ENCODE measurements at regions not wholly inside any gene's neighbourhood (a gene's known extent, or its start where the extent isn't known, plus 50 kb on each side); places are given as distances from the start of the nearest gene placed in this dataset.
A peak's percentile ranks its signal among the peaks of the same experiment; 100 is the strongest.

GRCh38 chr13:74210693-74211393 lies 76.6 kb upstream of the KLF12 start:
- peak; percentile 22 for DNase-seq

- no peak for DNase-seq
Observed at GRCh38 chr13:74206855-74207254, 72.7 kb upstream of the KLF12 start.

- no peak for DNase-seq
Observed at GRCh38 chr13:74206061-74206561, 71.9 kb upstream of the KLF12 start.

- no peak for DNase-seq
Observed at GRCh38 chr13:74205313-74205690, 71.1 kb upstream of the KLF12 start.

- no peak for DNase-seq
Observed at GRCh38 chr13:74204602-74205312, 70.6 kb upstream of the KLF12 start.

- no peak for DNase-seq
Observed at GRCh38 chr13:74203576-74203975, 69.4 kb upstream of the KLF12 start.

- no peak for DNase-seq
Observed at GRCh38 chr13:74202129-74202813, 68.1 kb upstream of the KLF12 start.

- no peak for DNase-seq
Observed at GRCh38 chr13:74201530-74201929, 67.3 kb upstream of the KLF12 start.

GRCh38 chr13:74200081-74200480 lies 65.9 kb upstream of the KLF12 start:
- DNase-seq, result no peak

- DNase-seq, result no peak
Observed at GRCh38 chr13:74197677-74198429, 63.6 kb upstream of the KLF12 start.

- no peak for DNase-seq
Observed at GRCh38 chr13:74194846-74195245, 60.6 kb upstream of the KLF12 start.

GRCh38 chr13:74193391-74193790 lies 59.2 kb upstream of the KLF12 start:
- DNase-seq, result no peak

GRCh38 chr13:74191410-74191809 lies 57.2 kb upstream of the KLF12 start:
- DNase-seq, result no peak

- DNase-seq, result no peak
Observed at GRCh38 chr13:74190999-74191398, 56.8 kb upstream of the KLF12 start.

GRCh38 chr13:74187564-74187963 lies 53.4 kb upstream of the KLF12 start:
- no peak for DNase-seq

GRCh38 chr13:74184283-74184682 lies 50.1 kb upstream of the KLF12 start:
- no peak for DNase-seq

Data from COR-L47 (cell line).